GM20431 (cell line): ENCODE measurements at regions not wholly inside any gene's neighbourhood (a gene's known extent, or its start where the extent isn't known, plus 50 kb on each side); places are given as distances from the start of the nearest gene placed in this dataset.

ENCODE experiments used
- in situ Hi-C: fragments of 300-500 bp; cut with MseI, MboI; formaldehyde crosslinking; loops from one replicate; pipeline ENCODE4 v1.15.0; 2020; ENCODE audit warnings: low sequenced_read_pairs; ENCODE audit not compliant: unreplicated experiment

DNA sequence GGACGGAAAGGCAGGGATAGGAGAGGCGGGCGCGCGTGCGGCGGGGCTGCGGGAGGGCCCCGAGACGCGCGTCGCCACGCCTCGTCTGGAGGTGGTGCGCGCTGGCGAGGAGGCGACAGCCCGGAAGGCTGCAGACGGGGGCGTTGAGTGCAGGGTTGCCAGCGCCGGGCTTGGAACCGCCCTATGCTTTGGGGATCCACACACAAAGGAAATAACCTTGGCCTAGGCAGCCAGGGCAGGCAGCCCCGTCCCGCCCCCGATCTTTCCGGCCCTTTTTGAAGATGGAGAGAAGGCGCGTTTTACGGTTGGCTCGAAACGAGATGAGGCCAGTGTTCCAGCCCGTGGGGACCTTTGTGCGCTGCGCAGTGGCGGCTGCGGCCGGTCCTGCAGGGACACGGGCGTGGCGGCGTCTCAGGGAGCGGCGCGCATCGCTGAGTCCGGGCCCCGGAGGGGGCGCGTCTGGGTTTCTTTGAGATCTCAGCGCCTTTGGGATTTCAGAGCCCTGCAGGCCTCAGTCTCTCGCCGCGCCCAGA lies 50.8 kb upstream of the TRIM2 start:
- in situ Hi-C loops = loop anchor here (10.0 kb wide), 1 partner anchor 161 kb away; no protein-coding TSS in a partner anchor

- in situ Hi-C loops = loop anchor here (10.0 kb wide), 1 partner anchor 161 kb away; no protein-coding TSS in a partner anchor
These were observed 50.0 kb upstream of the TRIM2 start for GRCh38 chr4:153154007-153154975.
